AG10803 (cell line): ENCODE measurements at regions not wholly inside any gene's neighbourhood (a gene's known extent, or its start where the extent isn't known, plus 50 kb on each side); places are given as distances from the start of the nearest gene placed in this dataset.

Experiments
- DNase-seq: peaks from one replicate; pipeline ENCODE4 v3.0.0; 2010; ENCODE audit warnings: low read depth
- H3K4me3 ChIP-seq: 2 replicates; pipeline ENCODE4 v1.5.1; 2011; ENCODE audit warnings: mild to moderate bottlenecking, low read length, control low read depth
- CTCF ChIP-seq: conservative IDR thresholded peaks from 2 replicates; pipeline ENCODE4 v1.5.1; 2011; ENCODE audit warnings: mild to moderate bottlenecking, low read length, control low read depth, inconsistent platforms

GRCh38 chr6:159439651-159440050 lies 253.4 kb downstream of the SOD2 start:
- no peak for TF ChIP-seq CTCF
- no peak overlapping the region for H3K4me3 ChIP-seq
- DNase-seq: no peak

DNA sequence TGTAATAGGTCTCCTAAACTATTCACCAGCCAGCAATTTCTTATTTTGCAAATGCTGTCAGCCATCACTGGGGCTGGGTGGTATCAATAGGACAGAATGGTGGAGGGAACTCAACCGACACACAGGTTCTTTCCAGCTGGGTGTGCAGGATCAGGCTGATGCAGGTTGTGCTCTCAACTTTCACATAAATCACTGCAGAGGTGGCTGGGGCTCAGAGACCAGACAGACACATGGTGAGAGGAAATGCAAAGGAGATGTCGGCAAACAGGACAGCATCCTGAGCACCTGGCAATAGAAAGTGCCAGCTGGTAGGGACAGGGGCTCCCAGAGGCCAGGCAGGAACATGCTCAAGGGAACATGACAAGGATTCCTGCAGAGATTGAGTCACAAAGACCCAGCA lies 254.9 kb downstream of the SOD2 start:
- TF ChIP-seq CTCF: no peak
- DNase-seq: no peak
- H3K4me3 ChIP-seq: no peak overlapping the region

DNA sequence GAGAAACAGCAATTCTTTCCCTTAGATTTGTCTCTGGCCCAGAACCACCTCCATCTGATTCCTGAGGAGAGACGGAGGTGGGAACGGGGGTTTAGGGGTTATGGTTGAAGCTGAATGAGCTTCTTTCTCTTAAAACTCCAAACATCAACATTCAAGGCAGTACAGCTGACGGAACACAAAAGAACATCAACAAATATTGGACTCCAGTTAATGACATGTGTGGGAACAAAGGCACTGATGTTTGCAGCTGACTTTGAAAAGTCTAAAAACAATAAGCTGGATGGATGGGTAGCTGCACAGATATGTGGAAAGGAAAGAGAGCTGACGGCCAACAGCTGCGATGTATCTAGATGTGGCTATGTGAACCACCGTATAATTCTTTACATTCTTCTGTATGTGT lies 256.5 kb downstream of the SOD2 start:
- no peak for DNase-seq
- no peak overlapping the region for H3K4me3 ChIP-seq
- TF ChIP-seq CTCF: no peak

GRCh38 chr6:159435701-159436100 lies 257.3 kb downstream of the SOD2 start:
- no peak for TF ChIP-seq CTCF
- no peak overlapping the region for H3K4me3 ChIP-seq
- DNase-seq: no peak

DNA sequence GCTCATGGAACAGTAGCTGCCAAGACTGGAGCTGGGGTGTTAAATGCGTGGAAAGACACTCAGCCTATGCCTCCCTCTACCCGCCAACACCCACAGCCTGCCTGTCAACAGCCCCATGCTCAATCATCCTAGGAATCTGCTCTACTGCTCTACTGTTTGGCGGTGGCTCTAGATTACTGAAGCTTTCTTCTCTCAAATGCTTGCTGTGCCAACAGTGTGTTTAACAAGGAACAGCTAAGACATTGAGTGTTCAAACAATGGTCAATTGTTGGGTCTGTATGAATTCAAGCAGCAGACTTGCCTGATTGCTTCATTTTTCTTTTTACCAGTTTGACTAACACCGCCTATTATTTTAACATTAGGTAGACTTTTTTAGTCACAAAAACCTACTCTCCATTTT lies 258.6 kb downstream of the SOD2 start:
- no peak for TF ChIP-seq CTCF
- no peak for DNase-seq
- no peak overlapping the region for H3K4me3 ChIP-seq

DNA sequence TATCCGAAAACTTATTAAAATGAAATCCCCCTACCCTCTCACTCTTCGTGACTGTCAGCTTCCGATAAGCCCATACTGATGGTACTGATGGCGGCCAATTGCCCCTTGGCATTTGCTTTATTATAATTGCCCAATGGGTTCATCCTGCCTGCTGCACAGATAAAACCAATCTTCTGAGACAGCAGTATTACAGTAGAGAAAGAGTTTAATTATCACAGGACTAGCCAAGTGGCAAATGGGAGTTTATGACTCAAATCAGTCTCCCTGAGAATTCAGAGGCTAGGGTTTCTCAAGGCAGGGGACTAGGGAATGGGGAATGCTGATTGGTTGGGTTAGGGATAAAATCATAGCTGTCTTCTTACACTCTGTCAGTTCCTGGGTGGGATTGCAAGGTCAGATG lies 259.5 kb downstream of the SOD2 start:
- no peak for TF ChIP-seq CTCF
- DNase-seq: no peak
- H3K4me3 ChIP-seq: no peak overlapping the region

GRCh38 chr6:159431750-159432149 lies 261.3 kb downstream of the SOD2 start:
- TF ChIP-seq CTCF: no peak
- H3K4me3 ChIP-seq: no peak overlapping the region
- no peak for DNase-seq
